Activated gamma-delta T cell treated with Interleukin-2 at 50 U/mL for 16 hours (primary cell): ENCODE measurements at regions not wholly inside any gene's neighbourhood (a gene's known extent, or its start where the extent isn't known, plus 50 kb on each side); places are given as distances from the start of the nearest gene placed in this dataset.
A peak's percentile ranks its signal among the peaks of the same experiment; 100 is the strongest.
"Not testable (repeated sequence)": the region's sequence is repeated elsewhere in the genome, so short reads cannot be mapped to it uniquely, and the experiment has no call there.

Experiments
- DNase-seq: peaks from one replicate; pipeline ENCODE4 v3.0.0-alpha.2; 2020

- no peak for DNase-seq
These were observed 115.7 kb upstream of the EPB41L4A start for GRCh38 chr5:112534611-112535255.

- DNase-seq: no peak
These were observed 116.3 kb upstream of the EPB41L4A start for GRCh38 chr5:112535356-112535755.

- DNase-seq: not testable (repeated sequence)
These were observed 125.5 kb upstream of the EPB41L4A start for GRCh38 chr5:112544558-112544957.

- DNase-seq: no peak
These were observed 128.0 kb upstream of the EPB41L4A start for GRCh38 chr5:112546946-112547592.

- DNase-seq: no peak
These were observed 129.3 kb upstream of the EPB41L4A start for GRCh38 chr5:112548246-112548881.

GRCh38 chr5:112549127-112549526 lies 130.1 kb upstream of the EPB41L4A start:
- DNase-seq: no peak

GRCh38 chr5:112549605-112550166 lies 130.6 kb upstream of the EPB41L4A start:
- DNase-seq: no peak

- DNase-seq: peak; percentile 20
These were observed 132.4 kb upstream of the EPB41L4A start for GRCh38 chr5:112551419-112552032.

- DNase-seq: no peak
These were observed 133.1 kb upstream of the EPB41L4A start for GRCh38 chr5:112552216-112552615.

- DNase-seq: no peak
These were observed 133.7 kb upstream of the EPB41L4A start for GRCh38 chr5:112552791-112553190.

GRCh38 chr5:112554101-112554977 lies 135.3 kb upstream of the EPB41L4A start:
- DNase-seq: no peak

- DNase-seq: no peak
These were observed 136.1 kb upstream of the EPB41L4A start for GRCh38 chr5:112555197-112555596.

GRCh38 chr5:112555691-112556090 lies 136.6 kb upstream of the EPB41L4A start:
- no peak for DNase-seq

GRCh38 chr5:112559501-112559900 lies 140.4 kb upstream of the EPB41L4A start:
- DNase-seq: not testable (repeated sequence)

GRCh38 chr5:112560371-112560770 lies 141.3 kb upstream of the EPB41L4A start:
- DNase-seq: no peak

- DNase-seq: no peak
These were observed 144.2 kb upstream of the EPB41L4A start for GRCh38 chr5:112563169-112563826.

GRCh38 chr5:112566251-112566650 lies 147.2 kb upstream of the EPB41L4A start:
- DNase-seq: no peak

GRCh38 chr5:112569596-112569995 lies 150.5 kb upstream of the EPB41L4A start:
- DNase-seq: no peak

GRCh38 chr5:112570708-112571444 lies 151.8 kb upstream of the EPB41L4A start:
- DNase-seq: no peak

- no peak for DNase-seq
These were observed 154.4 kb upstream of the EPB41L4A start for GRCh38 chr5:112573441-112573840.

- no peak for DNase-seq
These were observed 155.5 kb upstream of the EPB41L4A start for GRCh38 chr5:112574536-112574935.
